SK-N-MC (cell line): ENCODE measurements at regions not wholly inside any gene's neighbourhood (a gene's known extent, or its start where the extent isn't known, plus 50 kb on each side); places are given as distances from the start of the nearest gene placed in this dataset.

Source experiments
- DNase-seq: peaks from one replicate; pipeline ENCODE4 v3.0.0-alpha.2; 2011; ENCODE audit warnings: low read depth, low spot score
- H3K27ac ChIP-seq: fragments of 200-600 bp; sonication (generic); 2 replicates; pipeline ENCODE4 v1.5.1; 2016; ENCODE audit warnings: mixed run types
- H3K36me3 ChIP-seq: fragments of 200-600 bp; sonication (generic); 2 replicates; pipeline ENCODE4 v1.6.1; 2017; ENCODE audit warnings: antibody characterized with exemption, low read length, mixed read lengths; ENCODE audit not compliant: insufficient read depth
- H3K4me3 ChIP-seq: fragments of 200-600 bp; sonication (generic); 2 replicates; pipeline ENCODE4 v1.5.1; 2016
- H3K9ac ChIP-seq: fragments of 200-600 bp; sonication (generic); 2 replicates; pipeline ENCODE4 v1.8.0; 2017; ENCODE audit warnings: mixed run types, mixed read lengths; ENCODE audit not compliant: insufficient read length
- H3K9me3 ChIP-seq: fragments of 200-600 bp; sonication (generic); 2 replicates; pipeline ENCODE4 v1.6.1; 2017; ENCODE audit warnings: low read depth, mild to moderate bottlenecking, antibody characterized with exemption, low read length, moderate library complexity, mixed read lengths
- EZH2 ChIP-seq: fragments of 200-600 bp; sonication (generic); IDR thresholded peaks from one replicate; pipeline ENCODE4 v1.6.1; 2017; ENCODE audit warnings: antibody characterized with exemption
- FOXP2 ChIP-seq: optimal IDR thresholded peaks from 2 replicates; pipeline ENCODE3; 2011; ENCODE audit warnings: mild to moderate bottlenecking, moderate library complexity; ENCODE audit not compliant: insufficient read depth; ENCODE audit errors: extremely low read length, control extremely low read depth
- POLR2AphosphoS5 ChIP-seq: IDR thresholded peaks from 2 replicates; pipeline ENCODE4 v1.6.1; 2012; ENCODE audit warnings: mild to moderate bottlenecking, low read depth, low read length, borderline replicate concordance

DNA sequence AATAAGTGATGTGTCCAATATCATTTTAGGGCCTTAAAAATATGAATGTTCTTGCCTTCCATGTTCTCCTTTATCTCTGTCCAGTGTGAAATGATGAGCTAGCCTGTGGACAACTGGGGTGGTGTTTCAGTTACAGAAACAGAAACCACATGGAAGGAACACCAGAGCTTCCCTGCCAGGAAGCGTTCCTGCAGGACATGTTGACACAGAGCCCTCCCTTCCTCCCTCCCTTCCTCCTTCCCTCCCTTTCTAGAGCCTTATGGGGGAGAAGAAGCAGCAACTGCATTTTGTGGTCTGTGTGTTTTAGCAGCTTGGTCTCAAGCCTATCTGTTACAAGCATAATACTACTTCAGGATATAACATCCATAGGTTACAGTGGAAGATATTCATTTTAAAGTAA lies 539.7 kb upstream of the NETO1 start:
- no peak overlapping the region for H3K27ac ChIP-seq
- TF ChIP-seq POLR2AphosphoS5: no peak
- TF ChIP-seq FOXP2: no peak
- no peak for TF ChIP-seq EZH2
- no peak for DNase-seq

DNA sequence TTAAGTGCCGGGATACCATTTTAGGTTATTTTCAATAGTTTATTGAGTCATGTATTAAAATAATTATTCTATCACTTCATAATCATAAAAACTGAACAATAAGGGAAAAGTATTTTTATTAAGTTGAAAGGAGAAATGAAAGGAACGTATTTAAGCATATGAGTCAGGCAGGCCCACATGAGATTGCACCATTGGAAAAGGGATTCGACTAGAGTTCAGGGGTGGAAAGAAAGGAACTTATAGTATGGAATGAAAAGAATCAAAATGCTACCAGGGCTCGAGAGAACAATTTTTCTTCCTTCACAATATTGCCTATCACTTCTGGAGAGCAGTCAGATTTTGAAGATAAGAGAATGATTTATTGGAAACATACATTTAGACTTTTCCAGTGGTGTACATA lies 516.5 kb upstream of the NETO1 start:
- H3K36me3 ChIP-seq: no peaks in the 10 kb centered on the region
- TF ChIP-seq EZH2 (no peak), POLR2AphosphoS5 (no peak), FOXP2 (no peak)
- H3K4me3 ChIP-seq: no peak overlapping the region
- H3K27ac ChIP-seq: no peak overlapping the region
- H3K9me3 ChIP-seq: no peaks in the 10 kb centered on the region
- H3K9ac ChIP-seq: no peak overlapping the region
- no peak for DNase-seq

More for the DNA sequence above, 539.7 kb upstream of the NETO1 start:
- Histone ChIP-seq H3K9ac (no peak overlapping the region), H3K4me3 (no peak overlapping the region), H3K9me3 (no peaks in the 10 kb centered on the region), H3K36me3 (no peaks in the 10 kb centered on the region)

- Histone ChIP-seq H3K36me3 (no peaks in the 10 kb centered on the region), H3K9me3 (no peaks in the 10 kb centered on the region), H3K9ac (no peak overlapping the region), H3K27ac (no peak overlapping the region), H3K4me3 (no peak overlapping the region)
- DNase-seq: no peak
- TF ChIP-seq FOXP2 (no peak), POLR2AphosphoS5 (no peak), EZH2 (no peak)
Observed at GRCh38 chr18:73381699-73382036, 513.9 kb upstream of the NETO1 start.

DNA sequence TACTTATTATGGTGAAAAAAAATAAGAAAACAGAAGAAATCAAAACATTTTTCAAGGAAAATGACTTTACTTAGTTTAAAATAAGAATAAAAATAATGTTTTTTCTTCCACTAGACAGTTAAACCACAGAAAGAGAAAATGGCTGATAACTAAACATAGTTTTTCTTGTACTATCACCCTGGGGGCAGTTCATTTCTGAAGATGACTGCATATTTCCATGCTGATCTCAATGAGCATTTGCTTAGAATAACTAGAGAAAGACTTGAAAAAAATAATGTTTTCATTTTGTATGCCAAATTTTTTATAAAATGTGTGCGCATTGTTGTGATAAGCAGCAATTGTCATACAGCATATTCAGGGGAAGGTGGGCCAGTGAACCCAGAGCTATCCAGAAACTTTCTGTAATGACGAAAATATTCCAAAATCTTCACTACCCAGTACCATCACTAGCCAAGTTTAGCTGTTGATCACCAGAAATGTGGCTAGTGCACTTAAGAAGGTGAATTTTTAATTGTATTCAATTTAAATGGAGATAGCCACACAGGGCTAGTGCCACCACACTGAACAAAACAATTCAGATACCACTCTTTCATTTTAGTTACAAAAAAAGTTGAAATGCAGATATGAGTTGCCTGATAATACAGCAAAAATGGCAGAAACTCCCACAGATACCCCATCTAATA lies 513.4 kb upstream of the NETO1 start:
- H3K9ac ChIP-seq: no peak overlapping the region
- no peaks in the 10 kb centered on the region for H3K36me3 ChIP-seq
- no peak for DNase-seq
- H3K4me3 ChIP-seq: no peak overlapping the region
- TF ChIP-seq FOXP2: no peak
- TF ChIP-seq POLR2AphosphoS5: no peak
- no peak for TF ChIP-seq EZH2
- H3K27ac ChIP-seq: no peak overlapping the region
- H3K9me3 ChIP-seq: no peaks in the 10 kb centered on the region

DNA sequence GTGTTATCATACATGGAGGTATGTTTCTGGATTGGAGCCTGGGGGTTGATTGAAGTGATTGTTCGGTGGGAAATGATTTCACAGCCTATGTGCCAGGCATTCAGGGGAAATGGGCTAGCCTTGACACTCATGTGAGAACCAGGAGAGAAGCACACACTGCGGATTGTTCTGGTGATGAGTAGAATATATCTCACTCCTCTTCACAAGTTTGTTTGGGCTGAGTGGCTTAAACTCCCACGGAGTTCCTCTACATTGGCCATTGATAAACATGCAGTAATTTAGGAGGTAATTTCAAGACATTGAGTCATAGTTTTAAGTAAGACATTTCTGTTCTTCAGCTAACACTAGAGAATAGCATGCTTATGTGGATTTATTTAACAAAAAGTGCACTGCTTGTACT lies 498.9 kb upstream of the NETO1 start:
- TF ChIP-seq POLR2AphosphoS5 (no peak), EZH2 (no peak), FOXP2 (no peak)
- Histone ChIP-seq H3K9ac (no peak overlapping the region), H3K36me3 (no peaks in the 10 kb centered on the region), H3K9me3 (no peaks in the 10 kb centered on the region), H3K4me3 (no peak overlapping the region), H3K27ac (no peak overlapping the region)
- no peak for DNase-seq

DNA sequence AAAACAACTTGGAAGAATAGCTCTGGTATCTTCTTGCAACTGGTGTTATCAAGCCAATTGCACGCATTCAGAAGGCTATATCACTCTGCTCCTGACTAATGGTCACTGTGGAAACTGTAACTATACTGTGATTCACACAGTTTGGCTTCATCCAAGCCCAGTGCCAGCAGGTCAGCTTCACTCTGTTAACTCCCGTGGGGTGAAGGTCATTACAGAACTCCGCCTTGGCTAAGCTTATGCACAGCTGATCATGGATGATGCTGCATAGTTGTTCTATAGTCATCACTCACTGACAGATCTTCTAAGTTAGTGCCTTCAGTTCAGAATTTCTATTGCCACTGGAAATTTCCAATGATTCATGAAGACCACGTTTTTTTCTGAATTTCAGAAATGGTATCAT lies 497.2 kb upstream of the NETO1 start:
- no peak overlapping the region for H3K9ac ChIP-seq
- no peaks in the 10 kb centered on the region for H3K36me3 ChIP-seq
- DNase-seq: no peak
- no peak for TF ChIP-seq EZH2
- no peak for TF ChIP-seq POLR2AphosphoS5
- TF ChIP-seq FOXP2: no peak
- no peaks in the 10 kb centered on the region for H3K9me3 ChIP-seq
- no peak overlapping the region for H3K27ac ChIP-seq
- H3K4me3 ChIP-seq: no peak overlapping the region

DNA sequence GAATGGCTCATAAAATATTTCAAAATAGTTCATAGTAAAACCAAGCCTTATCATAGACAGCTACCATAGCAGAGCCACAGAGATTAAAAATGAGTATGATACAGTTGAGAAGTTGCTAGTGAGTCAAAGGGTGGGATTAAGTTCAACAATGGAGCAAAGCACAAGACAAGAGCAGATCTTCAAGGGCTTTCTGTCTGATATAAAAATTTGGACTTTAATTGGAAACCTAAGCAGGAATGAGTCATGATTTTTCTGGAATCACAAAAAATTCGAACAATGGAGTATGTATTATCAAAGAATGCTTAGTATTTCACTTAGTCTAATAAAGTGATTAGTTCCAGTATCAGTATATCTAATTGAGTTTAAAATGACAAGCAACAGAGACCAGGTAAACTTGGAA lies 487.3 kb upstream of the NETO1 start:
- H3K4me3 ChIP-seq: no peak overlapping the region
- H3K9me3 ChIP-seq: no peaks in the 10 kb centered on the region
- DNase-seq: no peak
- H3K27ac ChIP-seq: no peak overlapping the region
- H3K9ac ChIP-seq: no peak overlapping the region
- TF ChIP-seq POLR2AphosphoS5: no peak
- no peak for TF ChIP-seq EZH2
- no peak for TF ChIP-seq FOXP2
- no peaks in the 10 kb centered on the region for H3K36me3 ChIP-seq

DNA sequence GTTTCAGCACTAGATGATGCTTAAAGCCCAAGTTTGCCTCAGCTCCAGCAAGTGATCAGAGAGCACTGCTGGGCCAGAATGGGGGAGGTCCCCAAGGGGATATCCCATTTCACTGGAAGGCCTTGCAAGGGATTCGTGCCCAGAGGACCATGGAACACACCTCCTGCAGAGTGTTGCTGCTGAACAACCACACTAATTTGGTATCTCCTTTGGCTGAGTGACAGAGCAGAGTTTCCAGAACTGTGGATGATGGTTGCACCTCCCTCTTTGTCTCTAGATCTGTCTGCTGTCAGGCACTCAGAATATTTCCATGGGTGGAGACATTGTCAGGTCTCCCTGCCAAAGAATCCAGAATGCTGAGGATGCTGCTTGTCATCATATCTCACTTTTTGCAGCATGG lies 484.8 kb upstream of the NETO1 start:
- TF ChIP-seq EZH2: no peak
- no peak for TF ChIP-seq FOXP2
- no peak for TF ChIP-seq POLR2AphosphoS5
- H3K4me3 ChIP-seq: no peak overlapping the region
- no peaks in the 10 kb centered on the region for H3K36me3 ChIP-seq
- no peak overlapping the region for H3K27ac ChIP-seq
- H3K9me3 ChIP-seq: no peaks in the 10 kb centered on the region
- no peak for DNase-seq
- H3K9ac ChIP-seq: no peak overlapping the region
